Endothelial cell of umbilical vein (primary cell): ENCODE measurements at regions not wholly inside any gene's neighbourhood (a gene's known extent, or its start where the extent isn't known, plus 50 kb on each side); places are given as distances from the start of the nearest gene placed in this dataset.

Source experiments
- CTCF ChIP-seq, 2 donors: IDR thresholded peaks; 1 replicate in 1 of 2; 2 replicates in 1 of 2; pipeline ENCODE4 v1.5.1; 2011; ENCODE audit warnings: low read length in 2 of 2, mild to moderate bottlenecking in 2 of 2, moderate library complexity in 2 of 2, control low read depth in 1 of 2, inconsistent platforms in 1 of 2, low read depth in 1 of 2; ENCODE audit not compliant: insufficient read depth in 1 of 2; ENCODE audit errors: extremely low read depth in 1 of 2
- EZH2 ChIP-seq: IDR thresholded peaks from 2 replicates; pipeline ENCODE4 v1.6.1; 2012; ENCODE audit warnings: borderline replicate concordance, low read depth, mild to moderate bottlenecking, moderate library complexity, low read length, inconsistent platforms; ENCODE audit not compliant: severe bottlenecking
- JUN ChIP-seq: IDR thresholded peaks from 2 replicates; pipeline ENCODE4 v1.6.1; 2011; ENCODE audit warnings: borderline replicate concordance, low read depth; ENCODE audit not compliant: insufficient read length, insufficient read depth
- MAX ChIP-seq: IDR thresholded peaks from 2 replicates; pipeline ENCODE4 v1.6.1; 2011; ENCODE audit not compliant: insufficient read depth, insufficient read length
- POLR2A ChIP-seq: IDR thresholded peaks from 2 replicates; pipeline ENCODE4 v1.6.1; 2012; ENCODE audit warnings: low read depth, mild to moderate bottlenecking, control low read depth, low read length
- POLR2AphosphoS5 ChIP-seq: IDR thresholded peaks from 2 replicates; pipeline ENCODE4 v1.6.1; 2012; ENCODE audit warnings: low read depth, mild to moderate bottlenecking, control low read depth, low read length, moderate library complexity; ENCODE audit not compliant: insufficient read depth

- TF ChIP-seq CTCF (IDR thresholded peaks at IDR 0.05; ENCODE audit: extremely low read depth in 1 of 2, insufficient read depth in 1 of 2, low read depth in 1 of 2, low read length in 2 of 2): peak; percentile 17 to 37
- peak; percentile 81 for TF ChIP-seq POLR2A
- no peak for TF ChIP-seq EZH2
- TF ChIP-seq MAX: peak; percentile 24
- TF ChIP-seq POLR2AphosphoS5: peak; percentile 91
- peak; percentile 31 for TF ChIP-seq JUN
Observed at GRCh38 chr3:30518181-30518864, 88.1 kb upstream of the TGFBR2 start.
